Loucy (cell line): ENCODE measurements at regions not wholly inside any gene's neighbourhood (a gene's known extent, or its start where the extent isn't known, plus 50 kb on each side); places are given as distances from the start of the nearest gene placed in this dataset.

Experiments used
- H2AFZ ChIP-seq: fragments of 200-600 bp; sonication (generic); 2 replicates; pipeline ENCODE4 v1.6.0; 2016; ENCODE audit warnings: antibody characterized with exemption, mild to moderate bottlenecking, low read length, moderate library complexity
- H3F3A ChIP-seq: fragments of 200-600 bp; 2 replicates; pipeline ENCODE4 v1.6.0; 2016; ENCODE audit warnings: antibody characterized with exemption, low read depth, mild to moderate bottlenecking
- H3K27me3 ChIP-seq: fragments of 200-600 bp; sonication (generic); 2 replicates; pipeline ENCODE4 v1.6.1; 2014; ENCODE audit warnings: low read length, mild to moderate bottlenecking; ENCODE audit not compliant: insufficient read depth, poor library complexity, severe bottlenecking
- H3K36me3 ChIP-seq: fragments of 200-600 bp; sonication (generic); 2 replicates; pipeline ENCODE4 v1.6.1; 2016; ENCODE audit warnings: low read length; ENCODE audit not compliant: insufficient read depth
- H3K4me1 ChIP-seq: fragments of 200-600 bp; sonication (generic); 2 replicates; pipeline ENCODE4 v1.5.1; 2014; ENCODE audit warnings: low read length, mild to moderate bottlenecking; ENCODE audit not compliant: insufficient read depth, poor library complexity, severe bottlenecking
- H3K4me2 ChIP-seq: fragments of 200-600 bp; sonication (generic); 2 replicates; pipeline ENCODE4 v1.6.0; 2014; ENCODE audit warnings: antibody characterized with exemption, low read length, low read depth, mild to moderate bottlenecking; ENCODE audit not compliant: poor library complexity, severe bottlenecking
- H3K4me3 ChIP-seq: fragments of 200-600 bp; sonication (generic); 2 replicates; pipeline ENCODE4 v1.5.1; 2014; ENCODE audit warnings: low read length, mild to moderate bottlenecking, mixed read lengths; ENCODE audit not compliant: poor library complexity, severe bottlenecking
- H3K79me2 ChIP-seq: fragments of 200-600 bp; sonication (generic); 2 replicates; pipeline ENCODE4 v1.6.1; 2014; ENCODE audit warnings: low read length; ENCODE audit not compliant: insufficient read depth
- H3K9ac ChIP-seq: fragments of 200-600 bp; sonication (generic); 2 replicates; pipeline ENCODE4 v1.6.0; 2014; ENCODE audit warnings: mild to moderate bottlenecking, low read depth, low read length, moderate library complexity; ENCODE audit not compliant: poor library complexity, severe bottlenecking
- H3K9me2 ChIP-seq: fragments of 200-600 bp; sonication (generic); replicated peaks from 2 replicates; pipeline ENCODE4 v1.6.1; 2016; ENCODE audit warnings: low read depth, low read length, mixed read lengths
- H3K9me3 ChIP-seq: fragments of 200-600 bp; sonication (generic); 2 replicates; pipeline ENCODE4 v1.6.1; 2014; ENCODE audit warnings: mild to moderate bottlenecking, antibody characterized with exemption, low read length, low read depth; ENCODE audit not compliant: insufficient read depth
- H4K20me1 ChIP-seq: fragments of 200-600 bp; sonication (generic); 2 replicates; pipeline ENCODE4 v1.6.0; 2014; ENCODE audit warnings: antibody characterized with exemption, low read length, mild to moderate bottlenecking; ENCODE audit not compliant: insufficient read depth, poor library complexity, severe bottlenecking
- CTCF ChIP-seq: fragments of 200-600 bp; sonication (generic); conservative IDR thresholded peaks from 2 replicates; pipeline ENCODE4 v1.5.1; 2014; ENCODE audit warnings: mild to moderate bottlenecking, antibody characterized with exemption, low read length
- EZH2phosphoT487 ChIP-seq: fragments of 200-600 bp; IDR thresholded peaks from 2 replicates; pipeline ENCODE4 v1.6.1; 2018; ENCODE audit warnings: antibody characterized with exemption, mild to moderate bottlenecking, moderate library complexity, borderline replicate concordance

GRCh38 chr14:104294628-104294982 is 156.2 kb downstream of the KIF26A start:
- Histone ChIP-seq H3K4me3 (no peak overlapping the region), H3K9me3 (no peaks in the 10 kb centered on the region; the same call in 1 of the 2 replicates), H3K79me2 (no peaks in the 10 kb centered on the region), H3K36me3 (no peaks in the 10 kb centered on the region), H3K9ac (no peak overlapping the region), H4K20me1 (no peaks in the 10 kb centered on the region), H3F3A (no peaks in the 10 kb centered on the region), H3K4me1 (no peaks in the 10 kb centered on the region), H2AFZ (no peak overlapping the region), H3K9me2 (no peaks in the 10 kb centered on the region), H3K27me3 (no peaks in the 10 kb centered on the region), H3K4me2 (no peak overlapping the region)
- TF ChIP-seq EZH2phosphoT487 (no peak), CTCF (no peak)

GRCh38 chr14:104294983-104295680 is 156.7 kb downstream of the KIF26A start:
- Histone ChIP-seq H2AFZ (no peak overlapping the region), H3F3A (no peaks in the 10 kb centered on the region), H3K9me2 (no peaks in the 10 kb centered on the region), H3K79me2 (no peaks in the 10 kb centered on the region), H3K27me3 (no peaks in the 10 kb centered on the region), H3K4me3 (no peak overlapping the region), H4K20me1 (no peaks in the 10 kb centered on the region), H3K9ac (no peak overlapping the region), H3K4me1 (no peaks in the 10 kb centered on the region), H3K4me2 (no peak overlapping the region), H3K36me3 (no peaks in the 10 kb centered on the region), H3K9me3 (no peaks in the 10 kb centered on the region; the same call in 1 of the 2 replicates)
- no peak for TF ChIP-seq CTCF
- TF ChIP-seq EZH2phosphoT487: no peak

GRCh38 chr14:104295681-104296387 is 157.4 kb downstream of the KIF26A start:
- Histone ChIP-seq H3K4me2 (no peak overlapping the region), H4K20me1 (no peaks in the 10 kb centered on the region), H2AFZ (no peak overlapping the region), H3F3A (no peaks in the 10 kb centered on the region), H3K36me3 (no peaks in the 10 kb centered on the region), H3K9me2 (no peaks in the 10 kb centered on the region), H3K9me3 (no peaks in the 10 kb centered on the region; the same call in 1 of the 2 replicates), H3K9ac (no peak overlapping the region), H3K4me3 (no peak overlapping the region), H3K27me3 (no peaks in the 10 kb centered on the region), H3K4me1 (no peaks in the 10 kb centered on the region), H3K79me2 (no peaks in the 10 kb centered on the region)
- no peak for TF ChIP-seq EZH2phosphoT487
- no peak for TF ChIP-seq CTCF
